Lower leg skin (tissue), 3 donors: ENCODE measurements at regions not wholly inside any gene's neighbourhood (a gene's known extent, or its start where the extent isn't known, plus 50 kb on each side); places are given as distances from the start of the nearest gene placed in this dataset.

ENCODE experiments used
- CTCF ChIP-seq, 3 donors: fragments of 450-650 bp; IDR thresholded peaks; one replicate each; pipeline ENCODE4 v1.5.1; 2016; ENCODE audit warnings: antibody characterized with exemption in 3 of 3, mild to moderate bottlenecking in 3 of 3, moderate library complexity in 2 of 3
- POLR2A ChIP-seq, 2 donors: fragments of 450-650 bp; IDR thresholded peaks; one replicate each; pipeline ENCODE4 v1.6.1; 2016 to 2017; ENCODE audit warnings: antibody characterized with exemption in 2 of 2, mild to moderate bottlenecking in 1 of 2, moderate library complexity in 1 of 2

DNA sequence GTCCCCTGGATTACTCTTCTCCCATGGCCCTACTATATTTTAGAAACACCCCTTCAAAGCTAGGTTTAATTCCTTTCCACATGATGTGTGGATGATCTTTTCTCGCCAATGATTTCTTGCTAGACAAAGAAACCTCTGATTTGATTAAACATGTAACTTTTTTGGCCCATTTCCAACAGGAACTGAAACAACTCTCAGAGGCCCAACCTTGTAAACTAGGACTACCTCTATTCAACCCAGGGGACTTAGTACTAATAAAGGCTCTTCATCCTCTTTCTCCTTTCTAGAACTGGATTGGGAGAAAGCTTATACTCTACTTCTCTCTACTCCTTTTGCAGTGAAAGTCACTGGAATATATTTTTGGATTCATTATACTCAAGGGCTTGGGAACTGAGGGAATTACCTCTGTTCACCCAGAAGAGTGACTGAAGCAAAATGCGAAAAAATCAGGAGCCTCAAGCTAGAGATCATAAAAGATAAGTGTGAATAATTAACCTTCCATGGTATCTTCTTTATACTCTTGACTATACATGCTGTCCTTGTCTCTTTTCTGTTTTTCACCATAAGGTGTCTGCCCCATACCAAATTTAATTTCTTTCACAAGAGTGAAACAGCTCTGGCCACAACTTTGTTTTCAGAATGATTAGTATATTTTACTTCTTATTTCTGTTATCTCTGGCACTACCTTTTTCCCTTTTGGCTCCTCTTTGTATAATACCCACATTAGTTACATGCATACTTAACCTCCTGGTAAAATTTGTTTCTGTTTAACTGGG, 977.6 kb downstream of the SLITRK5 start:
- TF ChIP-seq CTCF (IDR thresholded peaks at IDR 0.05), result no peak
- TF ChIP-seq POLR2A (IDR thresholded peaks at IDR 0.05), result no peak
